GM12874 (cell line): ENCODE measurements at regions not wholly inside any gene's neighbourhood (a gene's known extent, or its start where the extent isn't known, plus 50 kb on each side); places are given as distances from the start of the nearest gene placed in this dataset.

Experiments
- TF ChIP-seq, protein P1 (sequence below): IDR thresholded peaks from 2 replicates; pipeline ENCODE4 v1.5.1; 2011; ENCODE audit warnings: low read depth, mild to moderate bottlenecking, control low read depth, low read length, moderate library complexity; ENCODE audit not compliant: insufficient read depth

GRCh38 chr14:28220391-28220790 is 546.2 kb upstream of the FOXG1 start:
- TF ChIP-seq, protein P1, sequence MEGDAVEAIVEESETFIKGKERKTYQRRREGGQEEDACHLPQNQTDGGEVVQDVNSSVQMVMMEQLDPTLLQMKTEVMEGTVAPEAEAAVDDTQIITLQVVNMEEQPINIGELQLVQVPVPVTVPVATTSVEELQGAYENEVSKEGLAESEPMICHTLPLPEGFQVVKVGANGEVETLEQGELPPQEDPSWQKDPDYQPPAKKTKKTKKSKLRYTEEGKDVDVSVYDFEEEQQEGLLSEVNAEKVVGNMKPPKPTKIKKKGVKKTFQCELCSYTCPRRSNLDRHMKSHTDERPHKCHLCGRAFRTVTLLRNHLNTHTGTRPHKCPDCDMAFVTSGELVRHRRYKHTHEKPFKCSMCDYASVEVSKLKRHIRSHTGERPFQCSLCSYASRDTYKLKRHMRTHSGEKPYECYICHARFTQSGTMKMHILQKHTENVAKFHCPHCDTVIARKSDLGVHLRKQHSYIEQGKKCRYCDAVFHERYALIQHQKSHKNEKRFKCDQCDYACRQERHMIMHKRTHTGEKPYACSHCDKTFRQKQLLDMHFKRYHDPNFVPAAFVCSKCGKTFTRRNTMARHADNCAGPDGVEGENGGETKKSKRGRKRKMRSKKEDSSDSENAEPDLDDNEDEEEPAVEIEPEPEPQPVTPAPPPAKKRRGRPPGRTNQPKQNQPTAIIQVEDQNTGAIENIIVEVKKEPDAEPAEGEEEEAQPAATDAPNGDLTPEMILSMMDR: no peak

GRCh38 chr14:28240909-28241308 is 525.7 kb upstream of the FOXG1 start:
- TF ChIP-seq, protein P1: no peak

DNA sequence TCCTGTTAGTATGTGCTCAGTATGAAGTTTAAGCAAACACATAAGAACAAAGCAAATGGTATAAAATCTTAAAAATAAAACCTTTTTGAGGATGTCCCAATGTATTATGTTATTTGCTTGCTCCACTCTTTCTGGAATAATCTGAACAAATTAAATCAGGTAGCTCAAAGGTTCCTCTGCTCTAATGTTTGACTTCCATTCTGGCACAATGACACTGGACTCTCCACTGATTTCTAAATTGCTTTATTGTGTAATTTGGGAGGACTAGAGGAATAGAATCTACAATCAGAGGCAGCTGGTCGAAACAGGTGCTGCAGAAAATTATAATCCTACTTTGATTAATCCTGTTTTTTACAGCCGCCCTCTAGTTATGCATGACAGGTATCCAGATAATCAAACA is 523.7 kb upstream of the FOXG1 start:
- TF ChIP-seq, protein P1: no peak

DNA sequence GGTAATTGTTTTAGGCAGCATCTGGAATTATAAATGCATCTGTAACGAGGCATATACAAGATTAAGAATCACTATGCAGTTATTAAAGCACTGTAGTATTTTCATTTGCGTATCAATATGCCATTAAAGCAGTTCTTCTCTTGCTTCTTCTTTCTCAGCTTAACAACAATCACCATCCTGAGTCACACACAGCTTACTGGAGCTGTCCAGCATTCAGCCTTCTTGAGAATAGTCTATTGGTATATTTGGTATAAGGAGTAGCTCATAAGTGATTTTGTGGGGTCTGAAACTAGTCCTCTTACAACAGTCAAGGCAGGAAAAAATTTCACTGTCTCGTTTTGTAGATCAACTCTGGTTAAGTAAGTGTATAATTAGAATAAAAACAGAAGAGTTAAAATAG is 523.0 kb upstream of the FOXG1 start:
- TF ChIP-seq, protein P1: no peak

GRCh38 chr14:28245216-28245615 is 521.4 kb upstream of the FOXG1 start:
- TF ChIP-seq, protein P1: no peak

DNA sequence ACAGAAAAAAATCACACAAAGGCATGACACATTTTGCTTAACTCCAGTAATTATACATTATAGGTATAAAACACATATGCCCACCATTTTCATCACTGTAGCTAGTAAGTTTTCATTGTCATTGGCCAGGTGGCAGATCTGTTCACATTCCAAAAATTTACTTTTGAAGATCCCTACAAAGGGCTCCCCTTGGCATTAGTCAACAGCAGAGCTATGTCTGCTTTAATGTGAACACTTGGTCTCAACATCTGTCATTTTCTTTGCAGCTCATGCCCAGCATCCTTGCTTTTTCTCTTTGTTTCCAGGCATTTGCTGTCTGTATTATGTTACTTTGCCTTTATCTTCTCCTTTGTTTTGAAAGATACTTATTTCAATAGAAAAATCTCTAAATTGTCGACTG is 519.1 kb upstream of the FOXG1 start:
- TF ChIP-seq, protein P1: no peak

DNA sequence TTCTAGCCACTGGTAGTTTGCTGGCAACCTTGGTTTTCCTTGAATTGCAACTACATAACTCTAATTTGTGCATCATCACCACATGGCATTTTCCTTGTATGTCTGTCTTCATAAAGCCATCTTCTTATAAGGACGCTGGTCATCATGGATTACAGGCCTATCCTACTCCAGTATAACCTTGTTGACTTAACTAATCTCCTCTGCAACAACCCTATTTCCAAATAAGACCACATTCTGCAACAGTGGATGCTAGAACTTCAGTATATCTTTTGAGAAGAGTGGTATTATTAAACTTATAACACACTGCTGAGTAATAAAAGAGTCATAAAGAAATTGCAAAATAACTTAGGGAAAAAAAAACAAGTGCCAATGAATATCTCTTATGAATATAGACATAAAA is 511.8 kb upstream of the FOXG1 start:
- TF ChIP-seq, protein P1: no peak

DNA sequence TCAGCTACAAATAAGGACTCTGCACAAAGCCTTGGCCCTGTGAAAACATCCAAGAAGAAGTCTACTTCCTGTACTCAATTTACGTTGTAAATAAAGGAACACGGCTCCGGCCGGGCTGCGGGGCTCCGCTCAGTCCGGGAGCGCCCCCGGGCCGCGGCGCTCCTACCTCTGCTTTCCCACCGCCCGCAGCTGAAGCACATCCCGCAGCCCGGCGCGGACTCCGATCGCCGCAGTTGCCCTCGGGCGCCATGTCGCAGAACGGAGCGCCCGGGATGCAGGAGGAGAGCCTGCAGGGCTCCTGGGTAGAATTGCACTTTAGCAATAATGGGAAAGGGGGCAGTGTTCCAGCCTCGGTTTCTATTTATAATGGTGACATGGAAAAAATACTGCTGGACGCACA is 502.3 kb upstream of the FOXG1 start:
- TF ChIP-seq, protein P1: no peak
